ENCODE measurements at regions not wholly inside any gene's neighbourhood (a gene's known extent, or its start where the extent isn't known, plus 50 kb on each side); places are given as distances from the start of the nearest gene placed in this dataset.
A peak's percentile ranks its signal among the peaks of the same experiment; 100 is the strongest.
"Not testable (repeated sequence)": the region's sequence is repeated elsewhere in the genome, so short reads cannot be mapped to it uniquely, and the experiment has no call there.

- no peak for DNase-seq (ENCODE audit: low spot score)
Measured at GRCh38 chr6:159642995-159643394, 50.0 kb downstream of the SOD2 start.

GRCh38 chr6:159642481-159642880, 50.6 kb downstream of the SOD2 start:
- DNase-seq (ENCODE audit: low spot score), result no peak

DNA sequence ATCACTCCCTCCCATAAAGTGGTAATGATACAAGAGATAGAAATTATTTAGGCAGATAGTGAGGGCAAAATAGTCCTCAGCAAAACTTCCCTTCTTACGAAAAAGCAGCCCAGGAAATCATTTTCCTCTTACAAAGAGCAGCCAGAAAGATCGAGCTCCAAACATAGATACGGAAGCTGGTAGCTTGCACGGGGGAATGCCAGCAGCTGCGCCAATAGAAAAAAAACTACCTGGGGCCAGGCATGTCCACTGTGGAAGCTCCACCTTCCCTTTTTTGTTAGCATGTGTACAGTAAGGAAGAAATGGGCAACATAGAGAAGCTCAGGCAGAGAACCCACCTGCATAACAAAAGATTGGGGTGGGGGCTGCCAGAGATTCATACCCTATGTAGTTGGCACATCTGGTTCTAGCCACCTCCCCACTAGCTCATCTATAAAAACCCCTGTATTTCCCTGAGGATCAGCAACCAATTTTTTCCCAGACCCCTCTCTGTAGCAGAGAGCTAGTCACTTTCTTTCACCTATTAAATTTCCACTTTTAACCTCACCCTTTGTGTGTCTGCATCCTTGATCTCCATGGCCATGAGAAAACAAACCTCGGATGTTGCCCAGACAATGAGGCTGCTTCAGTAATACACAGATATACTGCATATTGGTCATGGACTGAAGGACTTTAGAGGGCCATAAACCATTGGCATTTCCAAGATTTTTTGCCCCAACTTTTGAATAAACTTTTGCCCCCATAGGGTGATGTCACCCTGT, 52.1 kb downstream of the SOD2 start:
- DNase-seq (ENCODE audit: low spot score), result no peak

DNA sequence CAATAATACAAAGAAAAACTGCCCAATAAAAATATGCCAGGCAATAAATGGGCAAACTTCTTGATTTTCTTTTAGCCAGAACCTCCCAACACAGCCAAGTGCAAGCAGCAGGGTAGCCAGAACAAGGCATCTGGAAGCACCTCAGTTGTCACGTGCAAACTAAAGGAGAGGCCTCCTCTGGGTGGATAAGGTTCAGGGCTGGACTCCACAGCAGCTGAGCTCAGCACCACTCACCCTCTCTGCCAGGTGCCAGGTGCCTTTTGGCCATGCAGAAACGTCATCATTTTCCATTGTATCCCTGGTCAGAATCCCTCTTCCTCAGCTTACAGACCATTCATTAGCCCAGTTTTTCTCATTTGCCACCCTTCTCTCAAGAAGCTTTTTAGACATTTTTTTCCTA, 52.7 kb downstream of the SOD2 start:
- DNase-seq (ENCODE audit: low spot score), result no peak

DNA sequence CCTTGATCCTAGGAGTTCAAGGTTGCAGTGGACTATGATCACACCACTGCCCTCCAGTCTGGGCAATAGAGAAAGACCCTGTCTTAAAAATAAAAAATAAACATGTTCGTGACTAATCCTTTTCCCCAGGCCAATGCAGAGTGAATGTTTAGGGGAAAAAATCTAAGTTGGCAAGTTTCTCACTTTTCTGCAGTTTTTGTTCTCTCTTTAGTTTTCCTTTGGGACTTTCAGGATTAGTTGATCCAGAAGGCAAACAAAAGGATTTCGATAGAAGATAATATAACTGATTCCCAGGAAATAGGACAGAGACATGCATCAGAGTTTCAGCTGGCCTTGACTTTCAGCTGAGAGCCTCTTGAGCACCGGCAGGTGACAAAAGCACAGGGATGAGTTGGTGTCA, 53.3 kb downstream of the SOD2 start:
- DNase-seq (ENCODE audit: low spot score), result no peak

DNA sequence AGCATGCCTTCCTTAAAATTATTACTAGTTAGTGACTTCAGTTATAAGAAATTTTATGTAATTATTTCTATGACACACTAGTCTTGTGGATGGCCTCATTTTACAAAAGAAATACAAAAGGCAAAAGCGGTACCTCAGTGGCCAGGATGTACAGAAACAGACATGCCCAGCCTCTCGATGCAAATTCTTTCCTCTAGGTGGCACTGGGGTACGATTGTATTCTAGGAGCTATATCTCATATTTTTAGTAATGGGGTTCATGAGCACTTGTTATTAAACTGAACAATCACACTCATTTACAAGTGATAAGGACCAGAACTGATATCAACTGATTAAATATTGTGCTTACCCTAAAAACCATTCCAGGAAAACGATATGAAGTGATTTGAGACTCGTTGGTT, 59.8 kb downstream of the SOD2 start:
- DNase-seq (ENCODE audit: low spot score), result no peak

GRCh38 chr6:159631886-159632285, 61.2 kb downstream of the SOD2 start:
- DNase-seq (ENCODE audit: low spot score), result no peak

- DNase-seq (ENCODE audit: low spot score), result no peak
Measured at GRCh38 chr6:159627939-159628338, 65.1 kb downstream of the SOD2 start.

DNA sequence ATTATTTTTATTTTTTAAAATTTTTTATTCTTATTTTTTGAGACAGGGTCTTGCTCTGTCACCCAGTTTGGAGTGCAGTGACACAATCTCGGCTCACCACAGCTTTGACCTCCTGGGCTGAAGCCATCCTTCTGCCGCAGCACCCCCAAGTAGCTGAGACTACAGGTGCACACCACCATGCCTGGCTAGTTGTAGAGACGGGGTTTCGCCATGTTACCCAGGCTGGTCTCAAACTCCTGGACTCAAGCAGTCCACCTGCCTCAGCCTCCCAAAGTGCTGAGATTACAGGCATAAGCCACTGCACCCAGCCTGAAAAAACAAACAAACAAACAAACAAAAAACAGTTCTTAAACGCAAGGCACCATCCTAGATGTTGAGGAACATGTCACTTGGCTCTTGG, 66.5 kb downstream of the SOD2 start:
- DNase-seq (ENCODE audit: low spot score), result not testable (repeated sequence)

GRCh38 chr6:159623156-159623555, 69.9 kb downstream of the SOD2 start:
- DNase-seq (ENCODE audit: low spot score), result no peak

- no peak for DNase-seq (ENCODE audit: low spot score)
Measured at GRCh38 chr6:159620947-159621346, 72.1 kb downstream of the SOD2 start.

DNA sequence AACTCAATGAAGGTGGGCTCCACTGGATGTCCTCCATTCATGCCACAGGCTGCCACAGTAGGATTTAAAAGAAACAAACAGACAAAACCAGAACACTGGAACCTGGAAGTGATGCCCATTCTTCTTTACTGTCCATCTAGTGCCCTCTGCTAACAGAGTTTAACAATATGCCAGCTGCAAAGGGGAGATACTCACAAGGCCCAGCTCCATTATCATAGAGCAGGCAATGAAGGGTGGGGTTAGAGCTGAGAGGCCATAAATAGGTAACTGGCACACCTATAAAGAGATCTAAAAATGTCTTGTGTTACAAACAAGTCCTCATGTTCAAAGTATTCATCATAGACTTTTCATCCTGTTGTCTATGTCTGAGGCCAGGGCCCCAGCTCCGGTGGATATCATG, 75.6 kb downstream of the SOD2 start:
- no peak for DNase-seq (ENCODE audit: low spot score)

GRCh38 chr6:159616456-159616855, 76.6 kb downstream of the SOD2 start:
- no peak for DNase-seq (ENCODE audit: low spot score)

DNA sequence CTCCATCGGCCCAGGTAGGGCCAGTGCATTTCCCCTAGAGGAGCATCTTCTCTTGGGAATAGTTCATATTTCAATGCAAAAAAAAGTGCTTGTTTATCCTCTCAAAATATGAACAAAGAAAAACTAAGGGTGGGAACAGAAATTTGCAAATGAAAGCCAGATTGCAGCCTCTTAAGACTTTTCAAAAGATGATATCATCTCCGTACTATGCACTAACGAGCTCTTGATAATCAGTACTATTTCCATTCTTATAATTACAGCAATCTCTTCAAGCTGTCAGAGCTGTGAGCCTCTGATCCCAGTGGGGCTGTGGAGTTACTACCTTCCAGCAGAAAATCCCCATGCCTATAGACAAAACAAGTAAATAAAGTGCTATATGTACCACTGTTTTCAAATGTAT, 77.1 kb downstream of the SOD2 start:
- DNase-seq (ENCODE audit: low spot score), result no peak

DNA sequence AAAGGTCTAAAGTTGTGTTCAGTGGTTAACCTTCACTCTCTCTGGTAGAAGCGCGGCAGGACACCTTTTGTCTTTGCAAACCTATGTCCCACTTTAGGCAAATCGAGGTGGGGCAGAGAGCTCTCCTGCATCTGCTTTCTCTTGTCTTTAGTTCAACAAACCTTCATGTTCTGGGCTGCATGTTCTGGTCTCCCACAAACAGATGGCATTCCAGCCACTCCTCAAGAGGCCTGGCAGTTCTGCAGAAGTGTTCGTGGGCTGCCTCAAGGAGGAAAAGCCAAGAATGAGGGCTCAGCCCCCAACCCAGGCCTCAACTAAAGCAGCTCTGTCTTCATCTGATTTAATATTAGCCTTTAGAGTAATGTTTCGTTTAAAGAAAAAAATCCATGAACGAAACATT, 82.2 kb downstream of the SOD2 start:
- no peak for DNase-seq (ENCODE audit: low spot score)

GRCh38 chr6:159609652-159610178, 83.3 kb downstream of the SOD2 start:
- no peak for DNase-seq (ENCODE audit: low spot score)

DNA sequence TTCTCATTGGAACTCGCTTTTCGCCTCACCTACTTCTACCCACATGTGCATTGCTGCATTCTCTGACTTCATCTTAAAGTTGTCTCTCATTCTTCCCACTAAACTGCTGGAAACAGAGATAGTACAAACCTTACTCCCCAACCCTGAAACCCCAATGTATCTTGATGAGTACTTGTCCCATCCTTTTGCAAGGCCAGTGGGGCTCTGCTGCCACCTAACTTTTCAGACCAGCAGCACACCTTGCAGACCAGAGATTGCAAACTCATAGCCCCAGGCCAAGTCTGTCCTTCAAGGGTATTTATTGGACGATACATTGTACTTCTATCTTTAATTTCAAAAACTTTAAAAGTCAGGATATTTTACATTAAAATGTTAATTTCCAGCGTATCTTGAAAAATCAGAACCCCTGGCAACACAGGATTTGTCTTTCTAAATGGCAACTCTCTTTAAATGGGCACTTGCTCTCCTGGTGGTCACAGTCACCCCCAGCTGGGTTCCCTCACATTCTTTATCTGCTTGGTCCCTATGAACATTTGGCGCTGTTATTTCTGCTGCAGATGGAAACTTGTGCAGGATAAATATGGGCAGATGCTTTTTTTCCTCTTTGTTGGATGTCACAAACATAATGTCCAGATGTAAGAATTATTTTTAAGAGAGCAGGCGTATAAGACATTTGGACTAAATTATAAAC, 83.9 kb downstream of the SOD2 start:
- no peak for DNase-seq (ENCODE audit: low spot score)

GRCh38 chr6:159606786-159607185, 86.3 kb downstream of the SOD2 start:
- DNase-seq (ENCODE audit: low spot score), result no peak

- no peak for DNase-seq (ENCODE audit: low spot score)
Measured at GRCh38 chr6:159604443-159604956, 88.5 kb downstream of the SOD2 start.

- peak; percentile 76 for DNase-seq (ENCODE audit: low spot score)
Measured at GRCh38 chr6:159602431-159603041, 90.5 kb downstream of the SOD2 start.

GRCh38 chr6:159601211-159601610, 91.8 kb downstream of the SOD2 start:
- DNase-seq (ENCODE audit: low spot score), result no peak

DNA sequence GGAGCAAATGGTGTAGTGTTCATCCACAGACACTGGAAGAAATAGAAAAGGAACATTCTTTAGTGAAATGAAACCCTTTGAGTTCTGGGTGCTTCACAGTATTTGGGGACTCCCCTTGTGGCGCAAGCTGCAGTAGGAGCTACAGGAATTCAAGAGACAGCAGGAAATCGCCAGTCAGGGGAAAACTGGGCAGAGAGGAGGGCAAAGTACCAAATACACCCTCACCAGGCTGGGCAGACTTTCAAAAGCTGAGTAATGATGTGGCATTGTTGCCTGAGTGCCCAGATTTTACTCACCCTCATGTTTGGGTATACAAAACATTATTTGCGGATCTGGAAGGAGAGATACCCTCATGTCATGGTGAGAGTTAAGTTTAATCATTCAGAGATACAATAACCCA, 97.9 kb downstream of the SOD2 start:
- no peak for DNase-seq (ENCODE audit: low spot score)

GRCh38 chr6:159594750-159595117, 98.3 kb downstream of the SOD2 start:
- no peak for DNase-seq (ENCODE audit: low spot score)

Measured in left forelimb (tissue), 1 donor.